ENCODE measurements at regions not wholly inside any gene's neighbourhood (a gene's known extent, or its start where the extent isn't known, plus 50 kb on each side); places are given as distances from the start of the nearest gene placed in this dataset.
A peak's percentile ranks its signal among the peaks of the same experiment; 100 is the strongest.

GRCh38 chr12:92546635-92547348 is 156.0 kb upstream of the PLEKHG7 start:
- no peak for DNase-seq
- Histone ChIP-seq H3K4me2 (ENCODE audit: low read depth, low read length) (no peak overlapping the region), H3K9me3 (replicated peaks; ENCODE audit: insufficient read depth, low read length) (no peaks in the 10 kb centered on the region), H4K20me1 (ENCODE audit: insufficient read depth, low read length) (no peaks in the 10 kb centered on the region), H3K4me1 (ENCODE audit: low read length) (peaks cover 57% of the 10 kb centered on the region), H3K36me3 (replicated peaks; ENCODE audit: insufficient read depth, low read length) (no peaks in the 10 kb centered on the region), H3F3A (ENCODE audit: insufficient read depth, low read length) (peaks cover 18% of the 10 kb centered on the region), H3K79me2 (ENCODE audit: low read length) (no peaks in the 10 kb centered on the region), H3K4me3 (ENCODE audit: low read length) (no peak overlapping the region), H2AFZ (ENCODE audit: low read length) (peak overlapping the region; percentile 26; the same call in 1 of the 2 replicates), H3K9ac (ENCODE audit: low read length) (no peak overlapping the region), H3K9me2 (replicated peaks; ENCODE audit: insufficient read depth, low read length) (no peaks in the 10 kb centered on the region), H3K27ac (ENCODE audit: low read length) (no peak overlapping the region), H3K27me3 (replicated peaks; ENCODE audit: insufficient read depth, low read length) (no peaks in the 10 kb centered on the region)
- TF ChIP-seq EZH2phosphoT487 (IDR thresholded peaks at IDR 0.05; ENCODE audit: low read length) (no peak), CTCF (IDR thresholded peaks at IDR 0.05; ENCODE audit: low read length) (no peak), EZH2 (optimal IDR thresholded peaks at IDR 0.05; ENCODE audit: low read depth, low read length) (no peak)

GRCh38 chr12:92546259-92546634 is 156.5 kb upstream of the PLEKHG7 start:
- Histone ChIP-seq H3K9me2 (replicated peaks; ENCODE audit: insufficient read depth, low read length) (no peaks in the 10 kb centered on the region), H2AFZ (ENCODE audit: low read length) (no peak overlapping the region), H3K4me2 (ENCODE audit: low read depth, low read length) (no peak overlapping the region)

GRCh38 chr12:92544322-92544721 is 158.5 kb upstream of the PLEKHG7 start:
- no peaks in the 10 kb centered on the region for H3K36me3 ChIP-seq (replicated peaks; ENCODE audit: insufficient read depth, low read length)
- H3K4me3 ChIP-seq (ENCODE audit: low read length), result no peak overlapping the region
- no peaks in the 10 kb centered on the region for H3K27me3 ChIP-seq (replicated peaks; ENCODE audit: insufficient read depth, low read length)
- no peaks in the 10 kb centered on the region for H3K9me3 ChIP-seq (replicated peaks; ENCODE audit: insufficient read depth, low read length)
- H3K4me1 ChIP-seq (ENCODE audit: low read length), result peaks cover 64% of the 10 kb centered on the region
- TF ChIP-seq EZH2phosphoT487 (IDR thresholded peaks at IDR 0.05; ENCODE audit: low read length) (no peak), CTCF (IDR thresholded peaks at IDR 0.05; ENCODE audit: low read length) (no peak), EZH2 (optimal IDR thresholded peaks at IDR 0.05; ENCODE audit: low read depth, low read length) (no peak)
- H3F3A ChIP-seq (ENCODE audit: insufficient read depth, low read length), result peaks cover 30% of the 10 kb centered on the region
- H3K27ac ChIP-seq (ENCODE audit: low read length), result peak overlapping the region; percentile 91
- peak overlapping the region; percentile 53 for H3K9ac ChIP-seq (ENCODE audit: low read length)
- H2AFZ ChIP-seq (ENCODE audit: low read length), result peak overlapping the region; percentile 61; the same call in 1 of the 2 replicates
- H4K20me1 ChIP-seq (ENCODE audit: insufficient read depth, low read length), result no peaks in the 10 kb centered on the region
- peak overlapping the region; percentile 58; the same call in 1 of the 2 replicates for H3K4me2 ChIP-seq (ENCODE audit: low read depth, low read length)
- DNase-seq, result peak; percentile 40
- no peaks in the 10 kb centered on the region for H3K79me2 ChIP-seq (ENCODE audit: low read length)
- no peaks in the 10 kb centered on the region for H3K9me2 ChIP-seq (replicated peaks; ENCODE audit: insufficient read depth, low read length)

More at GRCh38 chr12:92546259-92546634, 156.5 kb upstream of the PLEKHG7 start:
- H4K20me1 ChIP-seq (ENCODE audit: insufficient read depth, low read length), result no peaks in the 10 kb centered on the region
- no peak for DNase-seq
- H3K79me2 ChIP-seq (ENCODE audit: low read length), result no peaks in the 10 kb centered on the region
- no peak overlapping the region for H3K9ac ChIP-seq (ENCODE audit: low read length)
- H3K36me3 ChIP-seq (replicated peaks; ENCODE audit: insufficient read depth, low read length), result no peaks in the 10 kb centered on the region
- TF ChIP-seq EZH2 (optimal IDR thresholded peaks at IDR 0.05; ENCODE audit: low read depth, low read length) (no peak), CTCF (IDR thresholded peaks at IDR 0.05; ENCODE audit: low read length) (no peak), EZH2phosphoT487 (IDR thresholded peaks at IDR 0.05; ENCODE audit: low read length) (no peak)
- H3K4me3 ChIP-seq (ENCODE audit: low read length), result no peak overlapping the region
- H3K4me1 ChIP-seq (ENCODE audit: low read length), result peaks cover 57% of the 10 kb centered on the region
- peaks cover 14% of the 10 kb centered on the region for H3F3A ChIP-seq (ENCODE audit: insufficient read depth, low read length)
- no peaks in the 10 kb centered on the region for H3K27me3 ChIP-seq (replicated peaks; ENCODE audit: insufficient read depth, low read length)
- no peaks in the 10 kb centered on the region for H3K9me3 ChIP-seq (replicated peaks; ENCODE audit: insufficient read depth, low read length)
- H3K27ac ChIP-seq (ENCODE audit: low read length), result no peak overlapping the region
